H1 (cell line): ENCODE measurements at regions not wholly inside any gene's neighbourhood (a gene's known extent, or its start where the extent isn't known, plus 50 kb on each side); places are given as distances from the start of the nearest gene placed in this dataset.

ENCODE experiments used
- CTCF ChIA-PET: fragments of 300-600 bp; sonication (Branson Sonifier 250); formaldehyde crosslinking; loops from one replicate; lab custom pipeline; 2021; ENCODE audit not compliant: partially characterized antibody; lab: Charles Lee
- POLR2A ChIA-PET: fragments of 300-600 bp; sonication (Branson Sonifier 250); formaldehyde crosslinking; loops from one replicate; lab custom pipeline; 2021; ENCODE audit warnings: inconsistent platforms; ENCODE audit not compliant: partially characterized antibody; lab: Charles Lee
- DNase-seq, 2 experiments: peaks; one replicate each; pipeline versions ENCODE4 v3.0.0 to v3.0.0-alpha.2; 2010 to 2022; ENCODE audit warnings: low spot score in 2 of 2, low read depth in 1 of 2, mixed read lengths in 1 of 2
- FAIRE-seq: peaks from 2 replicates; lab custom pipeline; 2011; peaks lifted over from hg19 to GRCh38; lab: Jason Lieb, UNC
- H2AFZ ChIP-seq: 2 replicates; pipeline ENCODE4 v1.8.1; 2012; ENCODE audit warnings: low read length, inconsistent platforms
- H2AK5ac ChIP-seq: 2 replicates; pipeline ENCODE4 v1.6.1; 2013; ENCODE audit warnings: low read depth, low read length
- H2BK120ac ChIP-seq: replicated peaks from 2 replicates; pipeline ENCODE3; 2013; ENCODE audit warnings: low read depth, low read length, inconsistent platforms
- H2BK12ac ChIP-seq: 2 replicates; pipeline ENCODE4 v1.6.1; 2013; ENCODE audit warnings: low read depth, low read length
- H2BK15ac ChIP-seq: 2 replicates; pipeline ENCODE4 v1.6.1; 2013; ENCODE audit warnings: low read length
- H2BK20ac ChIP-seq: 2 replicates; pipeline ENCODE4 v1.6.1; 2013; ENCODE audit warnings: low read length
- H2BK5ac ChIP-seq: 2 replicates; pipeline ENCODE4 v1.6.1; 2013; ENCODE audit warnings: low read depth, low read length
- H3K14ac ChIP-seq: 2 replicates; pipeline ENCODE4 v1.6.1; 2013; ENCODE audit warnings: inconsistent platforms; ENCODE audit not compliant: insufficient read length
- H3K18ac ChIP-seq: 2 replicates; pipeline ENCODE4 v1.6.1; 2013; ENCODE audit warnings: low read length; ENCODE audit errors: extremely low read depth
- H3K23ac ChIP-seq: 2 replicates; pipeline ENCODE4 v1.6.1; 2013; ENCODE audit warnings: inconsistent platforms; ENCODE audit not compliant: insufficient read length
- H3K23me2 ChIP-seq: 2 replicates; pipeline ENCODE4 v1.6.1; 2013; ENCODE audit warnings: low read depth, low read length
- H3K27ac ChIP-seq: 2 replicates; pipeline ENCODE4 v1.6.1; 2011; ENCODE audit warnings: low read depth, low read length, inconsistent platforms
- H3K27me3 ChIP-seq, 4 experiments: replicated peaks in 1 of 4; 1 replicate in 1 of 4; 2 replicates in 3 of 4; pipeline versions ENCODE4 v1.6.1 to v1.8.1; 2011 to 2013; ENCODE audit warnings: low read length in 3 of 4, mild to moderate bottlenecking in 3 of 4, inconsistent platforms in 2 of 4, mixed read lengths in 2 of 4, moderate library complexity in 1 of 4; ENCODE audit not compliant: control insufficient read depth in 3 of 4, insufficient read depth in 3 of 4; ENCODE audit errors: extremely low read depth in 1 of 4
- H3K36me3 ChIP-seq, 4 experiments: 2 replicates each; pipeline versions ENCODE4 v1.6.1 to v1.8.1; 2011 to 2013; ENCODE audit warnings: mild to moderate bottlenecking in 4 of 4, low read length in 3 of 4, moderate library complexity in 2 of 4, control low read depth in 1 of 4, inconsistent platforms in 1 of 4; ENCODE audit not compliant: insufficient read depth in 4 of 4, control insufficient read depth in 2 of 4
- H3K4ac ChIP-seq: replicated peaks from 2 replicates; pipeline ENCODE3; 2013; ENCODE audit warnings: low read length, low read depth, mixed read lengths, inconsistent platforms; ENCODE audit not compliant: insufficient read length
- H3K4me1 ChIP-seq, 4 experiments: replicated peaks in 1 of 4; 1 replicate in 1 of 4; 2 replicates in 3 of 4; pipeline versions ENCODE4 v1.6.1 to v1.8.1; 2011 to 2013; ENCODE audit warnings: low read length in 3 of 4, inconsistent platforms in 2 of 4, mixed read lengths in 1 of 4; ENCODE audit not compliant: insufficient read depth in 4 of 4, control insufficient read depth in 3 of 4
- H3K4me2 ChIP-seq, 2 experiments: 2 replicates each; pipeline versions ENCODE4 v1.6.1 to v1.8.1; 2011 to 2013; ENCODE audit warnings: low read depth in 2 of 2, low read length in 2 of 2, control low read depth in 1 of 2, inconsistent platforms in 1 of 2, mild to moderate bottlenecking in 1 of 2; ENCODE audit not compliant: insufficient read depth in 1 of 2
- H3K4me3 ChIP-seq, 4 experiments: fragments of 200-600, 300-600 bp in 1 of 4; sonication (generic), shearing (Covaris generic), sonication (Bioruptor Twin) in 1 of 4; 2 replicates each; pipeline versions ENCODE4 v1.5.1 to v1.8.1; 2011 to 2016; ENCODE audit warnings: low read length in 4 of 4, low read depth in 3 of 4, control low read depth in 2 of 4, inconsistent platforms in 2 of 4, mild to moderate bottlenecking in 2 of 4, mixed read lengths in 1 of 4, moderate library complexity in 1 of 4; ENCODE audit not compliant: insufficient read depth in 2 of 4; ENCODE audit errors: extremely low read depth in 1 of 4
- H3K56ac ChIP-seq: replicated peaks from 2 replicates; pipeline ENCODE3; 2013; ENCODE audit warnings: low read depth, mild to moderate bottlenecking, mixed read lengths, low read length, inconsistent platforms; ENCODE audit not compliant: insufficient read length
- H3K79me1 ChIP-seq: 2 replicates; pipeline ENCODE4 v1.6.1; 2013; ENCODE audit warnings: low read depth, low read length, control low read depth
- H3K79me2 ChIP-seq, 2 experiments: 2 replicates each; pipeline versions ENCODE4 v1.6.1 to v1.8.1; 2012 to 2013; ENCODE audit warnings: low read length in 2 of 2, mild to moderate bottlenecking in 2 of 2, inconsistent platforms in 1 of 2; ENCODE audit not compliant: insufficient read depth in 2 of 2, control insufficient read depth in 1 of 2
- H3K9ac ChIP-seq, 4 experiments: replicated peaks in 1 of 4; 1 replicate in 1 of 4; 2 replicates in 3 of 4; pipeline versions ENCODE4 v1.6.1 to v1.8.1; 2011 to 2013; ENCODE audit warnings: low read depth in 3 of 4, low read length in 3 of 4, control low read depth in 2 of 4, mild to moderate bottlenecking in 2 of 4, moderate library complexity in 2 of 4, inconsistent platforms in 1 of 4; ENCODE audit errors: extremely low read depth in 1 of 4
- H3K9me3 ChIP-seq, 2 experiments: 2 replicates each; pipeline versions ENCODE4 v1.6.1 to v1.8.1; 2012 to 2013; ENCODE audit warnings: mild to moderate bottlenecking in 2 of 2, moderate library complexity in 2 of 2, control low read depth in 1 of 2, inconsistent platforms in 1 of 2, low read depth in 1 of 2, low read length in 1 of 2, mixed read lengths in 1 of 2; ENCODE audit not compliant: insufficient read depth in 2 of 2
- H4K20me1 ChIP-seq, 2 experiments: replicated peaks in 1 of 2; 2 replicates each; pipeline versions ENCODE3 to v1.8.1; 2011 to 2013; ENCODE audit warnings: inconsistent platforms in 2 of 2, low read length in 2 of 2, mild to moderate bottlenecking in 1 of 2; ENCODE audit not compliant: insufficient read depth in 2 of 2, control insufficient read depth in 1 of 2
- H4K5ac ChIP-seq: 2 replicates; pipeline ENCODE4 v1.6.1; 2013; ENCODE audit warnings: low read length, low read depth, mixed read lengths, inconsistent platforms; ENCODE audit not compliant: insufficient read length
- H4K8ac ChIP-seq: 2 replicates; pipeline ENCODE4 v1.8.0; 2013; ENCODE audit warnings: mild to moderate bottlenecking, moderate library complexity, low read length, inconsistent platforms; ENCODE audit not compliant: insufficient read depth; ENCODE audit errors: extremely low read depth
- H4K91ac ChIP-seq: replicated peaks from 2 replicates; pipeline ENCODE3; 2013; ENCODE audit warnings: low read length, mixed read lengths, inconsistent platforms; ENCODE audit not compliant: insufficient read length
- CEBPB ChIP-seq: IDR thresholded peaks from 2 replicates; pipeline ENCODE4 v1.6.1; 2012; ENCODE audit warnings: low read depth, low read length
- CTBP2 ChIP-seq: IDR thresholded peaks from 2 replicates; pipeline ENCODE4 v1.7.0; 2011; ENCODE audit warnings: borderline replicate concordance, mild to moderate bottlenecking, moderate library complexity, mixed read lengths, low read length; ENCODE audit not compliant: insufficient read depth, insufficient read length
- NRF1 ChIP-seq: IDR thresholded peaks from 2 replicates; pipeline ENCODE4 v1.6.1; 2011; ENCODE audit warnings: mild to moderate bottlenecking, low read depth, low read length, improper control_type of control experiment
- SP1 ChIP-seq: IDR thresholded peaks from 2 replicates; pipeline ENCODE4 v1.6.1; 2011; ENCODE audit warnings: low read depth, low read length
- SP2 ChIP-seq: IDR thresholded peaks from 2 replicates; pipeline ENCODE4 v1.6.1; 2012; ENCODE audit warnings: mild to moderate bottlenecking, low read length, inconsistent platforms
- WGBS, 2 experiments: shearing (Covaris generic) in 1 of 2; methylation state at CpG; one replicate each; pipeline versions ENCODE4 v1.1.6 to v1.1.7; 2013 to 2015; ENCODE audit warnings: low lambda C conversion rate in 2 of 2, mixed read lengths in 2 of 2, inconsistent platforms in 1 of 2, low coverage in 1 of 2, missing lambda C conversion rate in 1 of 2; ENCODE audit not compliant: insufficient replicate concordance in 2 of 2, insufficient coverage in 1 of 2, insufficient read length in 1 of 2; ENCODE audit errors: extremely low coverage in 1 of 2, missing lambda C conversion rate in 1 of 2; 5-methylcytosine and 5-hydroxymethylcytosine counted together
- TF ChIP-seq, protein P1 (sequence below), 3 experiments: IDR thresholded peaks; 1 replicate in 2 of 3; 2 replicates in 1 of 3; pipeline versions ENCODE4 v1.5.1 to v1.6.1; 2011; ENCODE audit warnings: low read length in 3 of 3, mild to moderate bottlenecking in 3 of 3, inconsistent platforms in 2 of 3, low read depth in 1 of 3, moderate library complexity in 1 of 3; ENCODE audit not compliant: insufficient read depth in 1 of 3; ENCODE audit errors: control extremely low read depth in 1 of 3

- WGBS, 2 experiments: no CpG with 5 or more reads among the region's 4 CpGs
- Histone ChIP-seq H3K4me3 (no peak overlapping the region), H4K8ac (no peak overlapping the region), H3K9ac (no peak overlapping the region), H3K23me2 (no peaks in the 10 kb centered on the region), H3K23ac (no peak overlapping the region), H2BK120ac (no peak overlapping the region), H2BK20ac (no peak overlapping the region), H4K5ac (no peak overlapping the region), H3K56ac (no peak overlapping the region), H3K9me3 (no peaks in the 10 kb centered on the region), H3K14ac (no peak overlapping the region), H3K4ac (no peak overlapping the region), H2BK15ac (no peak overlapping the region), H3K4me2 (no peak overlapping the region), H3K79me2 (no peaks in the 10 kb centered on the region), H3K4me1 (no peaks in the 10 kb centered on the region; a peak in 1 of 7 replicates), H3K18ac (no peak overlapping the region), H4K20me1 (no peaks in the 10 kb centered on the region), H3K79me1 (no peaks in the 10 kb centered on the region), H2AFZ (no peak overlapping the region), H3K27me3 (no peaks in the 10 kb centered on the region), H2BK12ac (no peak overlapping the region), H3K27ac (no peak overlapping the region), H4K91ac (no peak overlapping the region), H3K36me3 (no peaks in the 10 kb centered on the region), H2AK5ac (no peak overlapping the region), H2BK5ac (no peak overlapping the region)
- DNase-seq (no peak), FAIRE-seq (no peak)
- TF ChIP-seq CTBP2 (no peak), SP1 (no peak), NRF1 (no peak), CEBPB (no peak), SP2 (no peak)
- TF ChIP-seq, protein P1, sequence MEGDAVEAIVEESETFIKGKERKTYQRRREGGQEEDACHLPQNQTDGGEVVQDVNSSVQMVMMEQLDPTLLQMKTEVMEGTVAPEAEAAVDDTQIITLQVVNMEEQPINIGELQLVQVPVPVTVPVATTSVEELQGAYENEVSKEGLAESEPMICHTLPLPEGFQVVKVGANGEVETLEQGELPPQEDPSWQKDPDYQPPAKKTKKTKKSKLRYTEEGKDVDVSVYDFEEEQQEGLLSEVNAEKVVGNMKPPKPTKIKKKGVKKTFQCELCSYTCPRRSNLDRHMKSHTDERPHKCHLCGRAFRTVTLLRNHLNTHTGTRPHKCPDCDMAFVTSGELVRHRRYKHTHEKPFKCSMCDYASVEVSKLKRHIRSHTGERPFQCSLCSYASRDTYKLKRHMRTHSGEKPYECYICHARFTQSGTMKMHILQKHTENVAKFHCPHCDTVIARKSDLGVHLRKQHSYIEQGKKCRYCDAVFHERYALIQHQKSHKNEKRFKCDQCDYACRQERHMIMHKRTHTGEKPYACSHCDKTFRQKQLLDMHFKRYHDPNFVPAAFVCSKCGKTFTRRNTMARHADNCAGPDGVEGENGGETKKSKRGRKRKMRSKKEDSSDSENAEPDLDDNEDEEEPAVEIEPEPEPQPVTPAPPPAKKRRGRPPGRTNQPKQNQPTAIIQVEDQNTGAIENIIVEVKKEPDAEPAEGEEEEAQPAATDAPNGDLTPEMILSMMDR (IDR thresholded peaks at IDR 0.05; ENCODE audit: control extremely low read depth in 1 of 3, insufficient read depth in 1 of 3, low read depth in 1 of 3, low read length in 3 of 3): no peak
- POLR2A ChIA-PET: no interaction called here
- CTCF ChIA-PET: no interaction called here
Observed at GRCh38 chrX:125709532-125709931, 389.9 kb downstream of the TEX13C start.
